HG03066 (cell line): ENCODE measurements at regions not wholly inside any gene's neighbourhood (a gene's known extent, or its start where the extent isn't known, plus 50 kb on each side); places are given as distances from the start of the nearest gene placed in this dataset.

Source experiments
- ATAC-seq: cut with Tn5 transposase; IDR thresholded peaks from one replicate; pipeline ENCODE4 v1.9.1; 2021; ENCODE audit warnings: low read depth; ENCODE audit not compliant: unreplicated experiment

DNA sequence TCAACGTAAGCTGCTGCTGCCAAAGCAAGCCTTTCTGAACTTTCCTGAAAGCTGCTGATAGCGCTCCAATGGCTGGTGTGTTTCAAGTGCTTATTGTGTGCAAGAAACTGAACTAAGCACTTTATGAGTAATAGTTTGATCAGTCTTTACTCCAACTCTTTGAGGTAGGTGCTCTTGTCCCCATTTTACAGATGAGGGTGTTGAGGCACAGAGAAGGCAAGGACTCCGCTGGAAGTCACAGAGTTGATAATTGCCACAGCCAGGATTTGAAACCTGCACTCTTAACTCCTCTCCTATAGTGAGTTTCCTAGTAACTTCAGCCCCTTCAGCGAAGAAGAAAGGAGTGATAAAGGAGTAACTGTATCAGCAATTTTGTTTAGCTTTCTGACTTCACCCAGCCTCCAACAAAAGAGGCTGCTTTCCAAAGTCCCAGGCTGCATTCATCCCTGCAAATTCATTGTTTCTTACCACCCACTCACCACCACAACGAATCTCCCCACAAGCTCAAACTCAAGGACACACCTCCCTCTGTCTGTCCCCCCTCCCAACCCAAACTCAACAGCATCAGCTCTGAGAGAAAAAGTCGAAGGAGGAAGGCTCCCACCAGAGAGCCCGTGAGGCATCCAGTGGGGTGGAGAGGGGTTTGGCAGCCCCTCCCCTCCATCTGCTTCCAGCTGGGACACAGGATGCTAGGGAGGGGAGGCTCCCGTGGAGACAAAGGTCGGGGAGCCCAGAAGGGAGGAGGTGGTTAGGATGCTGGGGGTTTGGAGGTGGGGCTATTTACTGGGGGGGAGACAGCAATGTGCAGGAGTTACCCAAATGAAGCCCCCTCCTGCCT lies 139.6 kb downstream of the NAV1 start:
- ATAC-seq: no peak

DNA sequence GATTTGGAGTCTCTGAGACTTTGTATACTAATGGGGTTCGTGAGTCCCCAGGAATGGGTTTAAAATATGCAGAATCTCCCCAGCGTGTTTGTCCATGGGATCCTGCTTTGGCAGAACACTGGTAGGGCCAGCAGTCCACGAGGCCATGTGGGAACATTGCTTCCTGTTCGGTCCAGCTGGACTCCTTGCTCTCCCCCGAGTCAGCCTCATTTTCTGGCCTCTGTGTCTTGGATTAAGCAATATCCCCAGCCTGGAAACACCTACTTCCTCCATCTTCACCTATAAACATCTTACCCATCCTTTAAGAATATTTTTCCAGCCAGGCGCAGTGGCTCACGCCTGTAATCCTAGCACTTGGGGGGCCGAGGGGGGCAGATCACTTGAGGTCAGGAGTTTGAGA lies 142.4 kb downstream of the NAV1 start:
- no peak for ATAC-seq

DNA sequence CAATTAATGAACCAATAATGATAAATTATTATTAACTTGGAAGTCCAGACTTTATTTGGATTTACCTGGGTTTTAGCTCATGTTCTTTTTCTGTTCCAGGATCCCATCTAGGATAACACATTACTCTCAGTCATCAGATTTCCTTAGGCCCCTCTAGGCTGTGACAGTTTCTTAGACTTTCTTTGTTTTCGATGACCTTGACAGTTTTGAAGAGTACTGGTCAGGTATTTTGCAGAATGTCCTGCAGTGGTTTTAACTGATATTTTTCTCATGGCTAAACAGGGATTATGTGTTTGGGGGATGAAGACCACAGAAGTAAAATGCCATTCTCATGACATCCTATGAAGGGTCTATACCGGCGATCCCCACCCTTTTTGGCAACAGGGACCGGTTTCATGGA lies 144.0 kb downstream of the NAV1 start:
- ATAC-seq: no peak

DNA sequence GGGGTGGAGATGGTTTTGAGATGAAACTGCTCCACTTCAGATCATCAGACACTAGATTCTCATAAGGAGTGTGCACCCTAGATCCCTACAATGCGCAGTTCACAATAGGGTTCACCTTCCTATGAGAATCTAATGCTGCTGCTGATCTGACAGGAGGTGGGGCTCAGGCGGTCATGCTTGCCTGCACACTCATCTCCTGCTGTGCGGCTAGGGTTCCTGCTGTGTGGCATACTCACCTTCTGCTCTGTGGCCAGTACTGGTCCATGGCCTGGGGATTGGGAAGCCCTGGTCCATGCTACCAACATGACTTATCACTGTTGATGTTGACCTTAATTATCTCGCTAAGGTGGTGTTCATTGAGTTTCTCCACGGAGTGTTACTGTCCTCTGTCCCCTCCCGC lies 144.5 kb downstream of the NAV1 start:
- no peak for ATAC-seq

DNA sequence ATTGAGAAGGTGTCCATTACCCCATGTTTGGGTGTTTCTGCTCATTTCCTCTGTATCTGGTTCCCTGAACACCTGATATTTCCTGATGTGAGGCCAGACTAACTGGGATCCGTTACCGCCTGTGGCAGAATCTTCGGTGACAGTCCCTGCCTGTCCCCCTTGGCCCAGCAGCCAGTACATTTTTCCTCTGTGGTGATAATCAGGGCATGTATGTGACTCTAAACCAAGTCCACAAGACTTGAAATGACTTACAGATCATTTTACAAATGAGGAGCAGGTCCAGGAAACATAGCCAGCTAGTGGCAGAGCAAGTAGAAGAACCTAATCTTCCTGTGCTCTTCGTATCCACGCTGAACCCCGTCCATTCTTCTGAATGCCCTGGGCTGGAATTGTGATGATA lies 143.5 kb upstream of the IPO9 start:
- ATAC-seq: no peak

DNA sequence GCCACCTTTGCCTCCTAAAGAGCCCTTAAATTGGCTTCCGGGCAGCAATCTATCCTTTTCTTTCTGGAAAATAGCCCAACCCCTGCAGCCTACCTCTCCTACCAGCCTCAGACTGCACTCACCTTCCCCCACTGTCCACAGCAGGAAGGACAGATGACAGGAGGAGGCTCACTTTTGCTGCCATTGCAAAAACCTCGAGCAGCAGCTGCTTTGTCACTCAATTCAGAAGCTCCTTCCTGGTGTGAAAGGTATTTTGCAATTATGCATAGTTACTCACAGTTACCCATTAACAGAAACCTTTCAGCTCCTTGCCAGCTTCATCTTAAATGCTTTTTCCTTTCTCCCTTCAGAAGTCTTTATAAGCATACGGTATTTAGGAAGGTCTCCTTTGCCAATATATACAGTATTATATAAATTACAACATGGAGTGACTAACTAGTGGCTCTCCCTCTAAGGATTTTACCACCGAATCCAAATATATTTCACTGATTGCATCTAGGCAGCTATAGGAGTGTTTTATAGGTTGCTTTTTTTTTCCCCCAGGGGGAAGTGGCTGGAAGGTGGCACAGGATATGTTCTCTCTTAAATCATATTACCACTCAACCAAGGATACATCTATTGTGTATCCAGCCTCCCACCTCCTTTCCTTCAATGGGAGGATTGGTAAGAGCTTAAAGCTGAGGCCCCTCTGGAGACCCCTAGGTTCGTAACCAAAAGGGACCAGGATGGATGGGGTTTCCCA lies 142.1 kb upstream of the IPO9 start:
- no peak for ATAC-seq

DNA sequence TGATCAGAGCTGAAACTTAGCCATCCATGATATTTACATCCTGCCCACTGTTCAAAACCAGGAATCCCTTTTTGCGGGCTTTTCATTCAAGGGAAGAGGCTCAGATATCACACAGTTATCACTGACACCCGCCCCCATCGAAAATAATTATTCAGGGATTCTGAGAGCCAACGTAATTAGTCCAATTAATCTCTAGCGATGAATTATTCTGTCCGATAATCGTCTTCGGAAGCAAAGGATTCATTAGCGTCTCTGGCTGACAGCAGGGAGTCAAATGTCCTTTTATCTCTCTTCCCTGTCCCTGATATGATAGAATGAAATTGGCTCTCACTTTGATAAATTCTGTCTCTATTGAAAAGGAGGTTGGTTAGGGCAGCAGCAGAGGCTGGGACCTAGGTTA lies 140.4 kb upstream of the IPO9 start:
- ATAC-seq: no peak

DNA sequence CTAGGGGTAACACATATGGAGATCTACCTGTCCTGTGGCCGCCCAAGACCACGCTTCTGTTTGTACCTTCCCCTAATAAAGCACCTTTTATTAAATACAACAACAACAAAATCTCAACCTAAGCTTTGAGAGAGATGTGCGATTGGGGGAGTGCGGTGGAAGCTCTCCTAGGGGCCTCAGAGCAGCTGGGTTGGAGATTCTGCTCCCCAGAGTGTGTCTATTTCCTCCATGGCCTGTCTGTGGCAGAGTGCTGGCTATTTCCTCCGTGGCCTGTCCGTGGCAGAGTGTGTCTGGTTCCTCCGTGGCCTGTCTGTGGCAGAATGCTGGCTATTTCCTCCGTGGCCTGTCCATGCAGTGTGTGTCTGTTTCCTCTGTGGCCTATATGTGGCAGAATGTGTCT lies 139.3 kb upstream of the IPO9 start:
- no peak for ATAC-seq

DNA sequence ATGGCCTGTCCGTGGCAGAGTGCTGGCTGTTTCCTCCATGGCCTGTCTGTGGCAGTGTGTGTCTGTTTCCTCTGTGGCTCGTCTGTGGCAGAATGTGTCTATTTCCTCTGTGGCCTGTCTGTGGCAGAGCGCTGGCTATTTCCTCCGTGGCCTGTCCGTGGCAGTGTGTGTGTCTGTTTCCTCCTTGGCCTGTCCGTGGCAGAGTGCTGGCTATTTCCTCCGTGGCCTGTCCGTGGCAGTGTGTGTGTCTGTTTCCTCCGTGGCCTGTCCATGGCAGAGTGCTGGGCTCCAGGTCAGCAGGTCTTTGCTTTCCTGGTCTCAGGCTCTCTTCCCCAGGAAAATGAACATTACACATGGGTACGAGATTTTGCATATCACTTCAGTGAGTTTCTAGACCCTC lies 138.4 kb upstream of the IPO9 start:
- ATAC-seq: no peak

DNA sequence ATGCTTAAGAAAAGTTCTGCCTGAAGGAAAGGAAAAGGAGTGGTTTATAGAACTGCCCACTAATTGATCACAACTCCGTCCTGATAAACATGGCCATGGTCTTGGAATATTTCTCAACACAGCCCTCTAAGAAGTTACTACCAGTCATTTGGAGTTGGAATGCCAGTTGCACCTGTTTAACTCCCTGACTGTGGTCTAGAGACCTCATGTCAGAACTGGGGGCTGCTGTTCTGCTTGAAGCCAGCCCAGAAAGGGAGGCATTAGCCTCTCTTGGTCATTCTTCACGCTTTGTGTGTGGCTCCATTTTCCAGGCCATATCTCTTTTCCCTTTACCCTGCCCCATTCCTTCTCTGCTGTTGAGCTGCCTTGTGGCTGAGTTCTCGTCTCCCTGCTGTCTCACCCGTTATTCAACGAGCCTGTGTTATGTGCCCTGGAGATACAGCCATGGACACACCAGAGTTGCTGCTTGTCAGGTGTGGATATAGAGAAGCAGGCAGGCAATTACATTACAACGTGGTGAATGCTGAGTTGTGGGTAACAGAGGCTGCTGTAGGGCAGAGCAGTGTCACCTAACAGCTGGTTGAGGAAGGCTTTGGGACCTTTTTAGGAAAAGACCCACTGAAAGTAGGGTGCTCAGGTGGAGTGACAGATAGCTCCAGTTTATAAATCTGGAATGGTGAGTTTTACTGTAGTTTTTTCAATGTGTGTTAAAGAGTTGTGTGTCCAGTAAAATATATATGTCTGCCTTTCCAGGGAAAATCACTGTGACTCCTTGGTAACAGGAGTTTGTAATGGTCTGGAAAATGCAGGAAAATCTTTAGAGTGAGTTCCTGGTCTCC lies 137.0 kb upstream of the IPO9 start:
- ATAC-seq: no peak

DNA sequence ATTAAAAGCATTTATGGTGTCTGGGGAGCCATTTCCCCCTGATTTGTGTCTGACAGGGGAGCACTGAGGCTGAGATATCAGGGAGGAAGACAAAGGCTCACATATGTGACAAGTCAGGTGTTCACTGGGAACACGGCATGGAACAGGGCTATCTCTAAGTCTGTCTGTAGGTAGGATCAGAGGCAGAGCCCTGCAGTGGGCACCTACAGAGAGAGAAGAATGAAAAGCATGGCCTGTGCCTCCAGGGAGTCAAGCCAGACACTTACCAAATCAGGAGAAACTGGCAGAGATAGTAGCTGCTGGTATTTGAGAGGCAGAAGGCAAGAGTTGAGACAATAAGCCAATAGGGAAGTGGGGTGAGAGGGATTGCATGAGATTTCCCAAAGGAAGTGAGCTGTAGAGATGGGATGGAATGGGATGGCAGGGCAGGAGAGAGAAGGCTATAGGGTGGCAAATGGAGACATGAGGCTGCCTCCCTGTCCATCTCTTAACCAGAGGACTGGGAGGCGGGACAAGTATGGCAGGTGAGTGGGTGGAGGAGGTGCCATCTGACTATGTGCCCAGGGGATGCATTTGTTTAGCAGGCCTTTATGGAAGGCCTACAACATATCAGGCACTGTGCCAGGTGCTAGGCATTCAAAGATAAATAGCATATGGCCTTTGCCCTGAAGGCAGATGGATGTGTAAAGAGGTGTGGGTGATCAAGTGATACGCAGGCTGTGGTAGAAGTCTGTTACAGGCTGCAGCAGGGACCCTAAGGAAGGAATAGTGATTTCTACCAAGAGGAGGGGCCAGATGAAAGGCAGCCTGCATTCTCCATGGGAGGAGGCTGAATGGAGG lies 136.2 kb upstream of the IPO9 start:
- no peak for ATAC-seq

DNA sequence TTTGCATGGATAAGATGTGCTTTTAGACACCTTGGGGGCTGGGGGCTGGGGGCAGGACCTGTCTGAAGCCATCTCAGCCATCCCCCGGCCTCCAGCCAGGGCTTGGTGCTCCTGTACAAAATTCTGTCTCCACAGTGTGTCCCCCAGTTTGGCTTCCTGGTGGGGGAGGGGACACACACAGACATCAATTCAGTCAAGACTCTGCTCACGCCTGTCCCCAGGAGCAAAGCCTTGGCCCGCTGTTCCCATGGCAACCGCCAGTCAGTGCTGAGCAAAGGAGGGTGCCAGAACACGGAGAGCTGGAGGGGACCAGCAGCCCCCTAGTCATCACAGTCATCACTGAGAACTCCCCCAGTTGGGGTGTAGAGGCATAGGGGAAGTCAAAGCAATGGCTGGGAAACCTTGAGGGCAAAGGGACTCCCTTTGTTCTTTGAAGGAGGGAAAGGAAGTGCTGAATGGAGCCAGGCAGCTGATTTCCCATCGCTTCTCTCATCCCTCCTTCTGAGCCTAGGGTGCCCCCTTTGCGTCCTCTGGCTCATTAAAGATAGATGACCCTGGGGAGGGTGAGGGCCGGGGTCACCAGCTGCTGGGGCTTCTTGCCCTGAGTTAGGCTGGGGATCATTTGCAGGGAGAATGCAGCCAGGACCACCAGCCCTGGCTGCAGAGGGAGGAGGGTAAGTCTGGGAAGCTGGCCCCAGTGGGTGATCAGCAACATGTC lies 134.9 kb upstream of the IPO9 start:
- ATAC-seq: no peak

DNA sequence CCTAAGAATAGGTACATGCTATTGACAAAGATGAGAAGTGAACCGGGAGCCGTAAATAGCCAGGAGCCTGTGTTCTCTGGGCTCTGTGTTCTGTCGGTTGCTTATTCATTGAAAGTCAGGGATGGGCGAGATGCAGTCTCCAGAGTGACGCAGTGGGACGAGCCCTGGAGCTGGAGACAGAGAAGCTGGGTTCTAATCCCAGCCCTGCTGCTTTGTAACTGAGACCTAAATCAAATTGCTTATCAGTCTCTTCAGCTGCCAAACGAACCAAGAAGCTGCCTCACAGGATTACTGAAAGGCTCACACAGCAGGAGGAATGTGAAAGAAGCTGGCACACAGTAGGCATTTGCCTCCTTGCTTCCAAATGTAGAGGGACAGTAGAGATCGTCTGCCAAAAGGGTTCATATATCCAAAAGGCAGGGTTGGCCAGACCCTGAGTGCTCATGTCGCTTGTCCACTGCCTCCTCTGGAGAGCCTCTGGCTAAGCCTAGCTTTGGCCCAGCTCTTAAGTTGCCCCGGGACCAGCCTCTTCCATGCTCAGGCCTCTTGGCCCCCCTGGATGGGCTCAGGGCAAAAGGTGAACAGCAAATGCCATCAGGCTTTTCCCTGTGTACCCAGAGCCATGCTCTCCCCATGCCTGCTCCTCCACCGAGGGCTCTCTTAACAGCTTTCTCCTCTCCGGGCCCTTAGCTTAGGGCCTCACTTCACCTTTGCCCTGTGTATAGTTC lies 134.2 kb upstream of the IPO9 start:
- ATAC-seq: no peak

DNA sequence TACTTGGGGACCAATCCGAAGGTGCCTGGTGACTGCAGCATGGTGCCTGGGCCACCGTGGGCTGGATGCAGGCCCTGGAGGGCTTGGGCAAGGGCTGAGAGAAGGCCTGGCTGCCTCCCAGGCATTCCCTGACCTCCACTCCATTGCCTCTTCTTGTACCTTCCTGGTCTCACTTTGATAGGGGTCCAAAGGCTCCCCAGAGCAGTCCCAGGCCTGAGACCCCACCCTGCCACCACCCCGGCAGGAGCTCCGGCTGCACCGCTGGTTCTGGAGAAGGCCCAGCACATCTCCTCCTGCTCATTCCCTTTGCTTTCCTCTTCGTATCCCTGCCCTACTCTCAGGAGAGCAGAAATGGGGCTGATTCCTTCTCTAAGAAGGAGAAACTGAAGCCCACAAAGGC lies 133.3 kb upstream of the IPO9 start:
- no peak for ATAC-seq

DNA sequence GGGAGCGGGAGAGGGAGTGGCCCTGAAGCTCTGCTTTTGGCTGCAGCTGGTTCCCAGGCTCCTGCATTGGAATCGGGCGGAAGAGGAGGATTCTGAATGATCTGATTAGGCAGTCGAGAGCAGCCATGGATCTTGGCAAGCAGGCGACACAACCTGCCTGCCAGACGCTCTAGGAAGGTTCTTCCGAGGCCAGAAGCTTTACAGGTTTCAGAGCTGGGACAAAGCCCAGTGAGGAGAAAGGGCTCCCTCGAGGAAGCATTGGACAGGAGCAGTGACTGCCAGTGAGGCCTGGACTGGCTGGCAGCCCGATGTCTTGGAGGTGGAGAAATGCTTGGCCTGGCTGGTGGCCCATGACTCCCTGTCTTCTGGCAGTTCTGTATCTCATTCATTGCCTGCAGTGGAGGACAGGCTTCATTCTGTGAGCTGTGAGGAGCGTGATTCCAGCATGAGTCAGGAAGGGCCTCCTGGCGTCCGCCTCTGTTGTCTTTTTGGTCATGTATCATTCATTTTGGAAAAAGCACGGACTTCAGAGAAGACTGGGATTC lies 132.7 kb upstream of the IPO9 start:
- ATAC-seq: no peak

DNA sequence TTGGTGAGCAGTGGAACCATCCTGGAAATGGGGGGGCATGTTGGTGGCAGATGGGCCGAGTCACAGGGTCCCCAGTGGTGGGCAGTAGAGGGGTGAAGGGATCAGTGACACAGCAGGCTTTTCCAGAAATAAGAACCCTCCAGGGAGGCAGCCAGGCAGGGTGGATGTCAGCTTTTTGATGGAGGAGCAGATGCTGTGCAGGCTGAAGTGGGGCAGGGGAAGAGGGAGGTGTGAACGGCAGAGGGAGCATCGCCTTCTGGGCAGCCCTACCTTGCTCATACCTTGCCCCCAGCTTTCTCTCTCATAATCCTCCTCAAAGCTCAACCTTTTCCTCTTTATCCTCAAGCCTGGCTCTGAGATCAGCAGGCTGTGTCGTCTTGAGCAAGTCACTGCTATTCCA lies 131.8 kb upstream of the IPO9 start:
- no peak for ATAC-seq

DNA sequence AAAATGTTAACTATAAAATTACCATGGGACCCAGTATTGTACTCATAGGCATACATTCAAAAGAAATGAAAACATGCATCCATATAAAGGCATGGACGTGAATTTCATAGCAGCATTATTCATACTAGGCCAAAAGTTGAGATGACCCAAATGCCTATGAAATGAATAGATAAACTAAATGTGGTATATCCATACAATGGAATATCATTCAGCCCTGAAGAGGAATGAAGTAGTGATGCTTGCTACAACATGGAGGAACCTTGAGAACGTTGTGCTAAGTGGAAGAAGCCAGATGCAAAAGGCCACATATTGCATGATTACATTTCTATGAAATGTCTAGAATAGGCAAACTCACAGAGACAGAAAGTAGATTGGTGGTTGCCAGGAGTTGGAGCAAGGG lies 127.1 kb upstream of the IPO9 start:
- ATAC-seq: no peak

DNA sequence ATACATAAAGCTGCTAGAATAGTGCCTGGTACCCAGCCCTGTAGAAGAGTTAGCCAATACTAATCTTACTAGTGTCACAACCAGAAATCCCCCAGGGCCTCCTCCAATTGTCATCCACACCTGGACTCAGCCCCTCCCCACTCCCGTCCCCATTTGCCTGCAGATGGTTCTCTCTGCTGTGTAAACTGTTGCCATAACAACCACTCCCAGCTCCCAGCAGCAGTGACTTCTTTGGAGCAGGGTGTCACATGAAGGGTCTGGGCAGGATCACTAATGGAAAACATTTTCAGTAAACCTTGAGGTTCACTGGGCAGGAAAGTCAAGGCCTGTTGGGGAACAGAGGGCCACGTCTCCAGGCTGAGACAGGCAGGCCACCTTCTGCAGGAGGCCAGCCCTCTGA lies 126.0 kb upstream of the IPO9 start:
- no peak for ATAC-seq
